H1 (cell line): ENCODE measurements at regions not wholly inside any gene's neighbourhood (a gene's known extent, or its start where the extent isn't known, plus 50 kb on each side); places are given as distances from the start of the nearest gene placed in this dataset. TPM values are rescaled to one million over a fixed set of nuclear protein-coding genes. Genes with fewer than 3 reads are reported as not detected.

ENCODE experiments used
- small RNA-seq: library from polyadenylated mRNA; stranded (forward); fragments of <200 nt; extraction: miRNeasy Mini kit (QIAGEN cat#:217004); gene quantifications from one replicate; pipeline ENCODE3, GENCODE V24; 2013; ENCODE audit not compliant: insufficient read depth

Small RNAs in the stretch of these regions (small RNA-seq; reads per million reads assigned to genes)
- not detected for gene CR383656.3
